A673 (cell line): ENCODE measurements at regions not wholly inside any gene's neighbourhood (a gene's known extent, or its start where the extent isn't known, plus 50 kb on each side); places are given as distances from the start of the nearest gene placed in this dataset.

Experiments used
- CTCF ChIP-seq: fragments of 300-800, 200-600 bp; sonication (generic); conservative IDR thresholded peaks from 2 replicates; pipeline ENCODE4 v1.5.1; 2017; ENCODE audit warnings: low read depth, mild to moderate bottlenecking, antibody characterized with exemption, low read length, moderate library complexity, mixed read lengths
- EZH2 ChIP-seq: fragments of 200-600 bp; sonication (generic); IDR thresholded peaks from 2 replicates; pipeline ENCODE4 v1.6.1; 2017; ENCODE audit warnings: borderline replicate concordance, low read depth, mild to moderate bottlenecking, mixed read lengths, antibody characterized with exemption, low read length; ENCODE audit not compliant: poor library complexity, severe bottlenecking

- TF ChIP-seq CTCF (no peak), EZH2 (no peak)
Measured at GRCh38 chr4:128665514-128665913, 144.0 kb upstream of the JADE1 start.
